HEK293 (cell line): ENCODE measurements at regions not wholly inside any gene's neighbourhood (a gene's known extent, or its start where the extent isn't known, plus 50 kb on each side); places are given as distances from the start of the nearest gene placed in this dataset.

ENCODE experiments used
- CTCF ChIA-PET: fragments of 350-600 bp; formaldehyde crosslinking; extraction: SDS; loops from one replicate; lab custom pipeline; 2021; ENCODE audit warnings: antibody characterized with exemption; lab: Yijun Ruan, JAX
- POLR2A ChIA-PET: fragments of 300-600 bp; formaldehyde crosslinking; extraction: SDS; loops from one replicate; lab custom pipeline; 2020; ENCODE audit warnings: antibody characterized with exemption, inconsistent platforms; lab: Yijun Ruan, JAX
- H3K27ac ChIP-seq: fragments of 200-500 bp; sonication (Bioruptor generic); 2 replicates; pipeline ENCODE4 v1.5.1; 2014; ENCODE audit warnings: low read depth, low read length, control low read depth, inconsistent platforms; ENCODE audit errors: extremely low read depth
- H3K36me3 ChIP-seq, 2 experiments: fragments of 200-500 bp in 1 of 2; sonication (Bioruptor generic) in 1 of 2; 1 replicate in 1 of 2; 2 replicates in 1 of 2; pipeline ENCODE4 v1.5.1; 2014 to 2017; ENCODE audit warnings: inconsistent platforms in 2 of 2, low read length in 2 of 2; ENCODE audit not compliant: control insufficient read depth in 2 of 2, insufficient read depth in 1 of 2
- H3K4me1 ChIP-seq: fragments of 200-500 bp; sonication (Bioruptor generic); 2 replicates; pipeline ENCODE4 v1.5.1; 2014; ENCODE audit warnings: mild to moderate bottlenecking, low read length, inconsistent platforms; ENCODE audit not compliant: control insufficient read depth, insufficient read depth
- H3K4me3 ChIP-seq: 2 replicates; pipeline ENCODE4 v1.5.1; 2011; ENCODE audit warnings: low read depth, mild to moderate bottlenecking, control low read depth, low read length, moderate library complexity
- H3K9me3 ChIP-seq: fragments of 200-500 bp; sonication (Bioruptor generic); 2 replicates; pipeline ENCODE4 v1.5.1; 2014; ENCODE audit warnings: low read depth, low read length, inconsistent platforms; ENCODE audit not compliant: control insufficient read depth, insufficient read depth
- CTCF ChIP-seq: fragments of 450-650 bp; formaldehyde crosslinking; IDR thresholded peaks from 2 replicates; pipeline ENCODE4 v1.5.1; 2016; ENCODE audit warnings: missing biosample characterization, missing genetic modification characterization
- GFI1B ChIP-seq: fragments of 450-650 bp; formaldehyde crosslinking; IDR thresholded peaks from 2 replicates; pipeline ENCODE4 v1.5.1; 2016; ENCODE audit warnings: missing biosample characterization, missing genetic modification characterization
- GLIS1 ChIP-seq: fragments of 450-650 bp; formaldehyde crosslinking; IDR thresholded peaks from 2 replicates; pipeline ENCODE4 v1.5.1; 2016; ENCODE audit warnings: missing biosample characterization, missing genetic modification characterization
- GLIS2 ChIP-seq: fragments of 450-650 bp; formaldehyde crosslinking; IDR thresholded peaks from 2 replicates; pipeline ENCODE4 v1.5.1; 2016; ENCODE audit warnings: missing biosample characterization, missing genetic modification characterization
- KLF1 ChIP-seq: fragments of 450-650 bp; formaldehyde crosslinking; IDR thresholded peaks from 2 replicates; pipeline ENCODE4 v1.5.1; 2016; ENCODE audit warnings: missing biosample characterization, missing genetic modification characterization
- PRDM6 ChIP-seq: fragments of 450-650 bp; formaldehyde crosslinking; IDR thresholded peaks from 2 replicates; pipeline ENCODE4 v1.5.1; 2017; ENCODE audit warnings: missing biosample characterization, missing genetic modification characterization
- TSHZ1 ChIP-seq: fragments of 450-650 bp; formaldehyde crosslinking; IDR thresholded peaks from 2 replicates; pipeline ENCODE4 v1.5.1; 2016; ENCODE audit warnings: missing biosample characterization, missing genetic modification characterization, borderline replicate concordance
- ZNF121 ChIP-seq: fragments of 450-650 bp; formaldehyde crosslinking; IDR thresholded peaks from 2 replicates; pipeline ENCODE4 v1.5.1; 2016; ENCODE audit warnings: missing biosample characterization, missing genetic modification characterization
- ZNF148 ChIP-seq: fragments of 450-650 bp; formaldehyde crosslinking; IDR thresholded peaks from 2 replicates; pipeline ENCODE4 v1.5.0; 2017; ENCODE audit warnings: missing biosample characterization, missing genetic modification characterization, borderline replicate concordance
- ZNF280D ChIP-seq: fragments of 450-650 bp; formaldehyde crosslinking; IDR thresholded peaks from 2 replicates; pipeline ENCODE4 v1.5.1; 2016; ENCODE audit warnings: missing biosample characterization, missing genetic modification characterization
- ZNF514 ChIP-seq: fragments of 450-650 bp; formaldehyde crosslinking; IDR thresholded peaks from 2 replicates; pipeline ENCODE4 v1.5.1; 2016; ENCODE audit warnings: missing biosample characterization, missing genetic modification characterization
- ZNF571 ChIP-seq: fragments of 450-650 bp; formaldehyde crosslinking; IDR thresholded peaks from 2 replicates; pipeline ENCODE4 v1.5.0; 2017; ENCODE audit warnings: missing biosample characterization, missing genetic modification characterization
- ZNF600 ChIP-seq: fragments of 450-650 bp; formaldehyde crosslinking; IDR thresholded peaks from 2 replicates; pipeline ENCODE4 v1.5.1; 2016; ENCODE audit warnings: missing biosample characterization, missing genetic modification characterization
- ZNF623 ChIP-seq: fragments of 450-650 bp; formaldehyde crosslinking; IDR thresholded peaks from 2 replicates; pipeline ENCODE4 v1.5.1; 2016; ENCODE audit warnings: missing biosample characterization, missing genetic modification characterization
- ZNF654 ChIP-seq: fragments of 450-650 bp; formaldehyde crosslinking; IDR thresholded peaks from 2 replicates; pipeline ENCODE4 v1.5.1; 2016; ENCODE audit warnings: low read depth, missing biosample characterization, missing genetic modification characterization
- ZNF76 ChIP-seq: fragments of 450-650 bp; formaldehyde crosslinking; IDR thresholded peaks from 2 replicates; pipeline ENCODE4; 2016; ENCODE audit warnings: low read depth, missing biosample characterization, missing genetic modification characterization, borderline replicate concordance

GRCh38 chr2:49780949-49781348, 626.6 kb upstream of the FSHR start (continued):
- TF ChIP-seq GFI1B (tag by site-specific recombination) (no peak), ZNF514 (tag by site-specific recombination) (no peak), ZNF76 (tag by site-specific recombination) (no peak), ZNF121 (tag by site-specific recombination) (no peak), ZNF571 (tag by site-specific recombination) (no peak), ZNF148 (tag by site-specific recombination) (no peak), KLF1 (tag by site-specific recombination) (no peak)

GRCh38 chr2:49772299-49772970, 618.1 kb upstream of the FSHR start:
- Histone ChIP-seq H3K36me3 (no peaks in the 10 kb centered on the region), H3K4me1 (no peaks in the 10 kb centered on the region), H3K9me3 (no peaks in the 10 kb centered on the region), H3K27ac (no peak overlapping the region), H3K4me3 (no peak overlapping the region)
- no peak for TF ChIP-seq PRDM6 (tag by site-specific recombination)
- CTCF ChIA-PET: interaction anchor here (0.6 kb wide), 1 partner anchor 385 kb away, joined by 3 read pairs; no protein-coding TSS in a partner anchor
- POLR2A ChIA-PET: no interaction called here

- H3K27ac ChIP-seq: no peak overlapping the region
- H3K9me3 ChIP-seq: no peaks in the 10 kb centered on the region
- no peaks in the 10 kb centered on the region for H3K4me1 ChIP-seq
- POLR2A ChIA-PET: no interaction called here
- TF ChIP-seq CTCF (tag by site-specific recombination): 0 out of 2 replicates have a peak, but pooled peaks have one; percentile 30
- TF ChIP-seq ZNF654 (tag by site-specific recombination): peak; percentile 28; the same call in 1 of the 2 replicates
- TF ChIP-seq GLIS2: no peak
- no peaks in the 10 kb centered on the region for H3K36me3 ChIP-seq
- H3K4me3 ChIP-seq: no peak overlapping the region
- CTCF ChIA-PET: interaction anchor here (0.8 to 3.0 kb wide), 8 partner anchors 17 to 721 kb away, joined by 3 to 27 read pairs (median 4); no protein-coding TSS in a partner anchor
Observed at GRCh38 chr2:49770919-49771318, 616.6 kb upstream of the FSHR start.

GRCh38 chr2:49767316-49767715, 613.0 kb upstream of the FSHR start:
- POLR2A ChIA-PET: no interaction called here
- no peak overlapping the region for H3K4me3 ChIP-seq
- no peaks in the 10 kb centered on the region for H3K36me3 ChIP-seq
- H3K4me1 ChIP-seq: no peaks in the 10 kb centered on the region
- no peaks in the 10 kb centered on the region for H3K9me3 ChIP-seq
- CTCF ChIA-PET: no interaction called here
- H3K27ac ChIP-seq: no peak overlapping the region
- TF ChIP-seq TSHZ1 (tag by site-specific recombination) (no peak), ZNF280D (no peak), ZNF623 (tag by site-specific recombination) (no peak), GLIS1 (tag by site-specific recombination) (no peak), ZNF600 (no peak)
